BLaER1 treated with 17β-estradiol and CSF1 and Interleukin-3, amounts not matched to agents 10 nM and 100 nM (cell line): ENCODE measurements at regions not wholly inside any gene's neighbourhood (a gene's known extent, or its start where the extent isn't known, plus 50 kb on each side); places are given as distances from the start of the nearest gene placed in this dataset.

Source experiments
- H3K27ac ChIP-seq, 11 experiments: shearing (Covaris generic); formaldehyde crosslinking; 2 replicates each; pipeline ENCODE4 v1.8.1; 2022
- H3K27me3 ChIP-seq, 11 experiments: shearing (Covaris generic); formaldehyde crosslinking; 2 replicates each; pipeline ENCODE4 v1.8.1; 2022
- H3K36me3 ChIP-seq, 11 experiments: shearing (Covaris generic); formaldehyde crosslinking; 2 replicates each; pipeline ENCODE4 v1.8.1; 2022
- H3K4me1 ChIP-seq, 10 experiments: shearing (Covaris generic); formaldehyde crosslinking; 2 replicates each; pipeline ENCODE4 v1.8.1; 2022
- H3K4me2 ChIP-seq, 11 experiments: shearing (Covaris generic); formaldehyde crosslinking; 2 replicates each; pipeline ENCODE4 v1.8.1; 2022
- H3K4me3 ChIP-seq, 10 experiments: shearing (Covaris generic); formaldehyde crosslinking; 2 replicates each; pipeline ENCODE4 v1.8.1; 2022
- H3K9ac ChIP-seq, 11 experiments: shearing (Covaris generic); formaldehyde crosslinking; 2 replicates each; pipeline ENCODE4 v1.8.1; 2022
- H3K9me3 ChIP-seq, 11 experiments: shearing (Covaris generic); formaldehyde crosslinking; replicated peaks in 1 of 11; 2 replicates each; pipeline ENCODE4 v1.8.1; 2022
- H4K20me1 ChIP-seq, 11 experiments: shearing (Covaris generic); formaldehyde crosslinking; 2 replicates each; pipeline ENCODE4 v1.8.1; 2022
- Cebpa-rat ChIP-seq, 11 experiments: shearing (Covaris generic); IDR thresholded peaks; 2 replicates each; pipeline ENCODE4 v1.8.1; 2022

DNA sequence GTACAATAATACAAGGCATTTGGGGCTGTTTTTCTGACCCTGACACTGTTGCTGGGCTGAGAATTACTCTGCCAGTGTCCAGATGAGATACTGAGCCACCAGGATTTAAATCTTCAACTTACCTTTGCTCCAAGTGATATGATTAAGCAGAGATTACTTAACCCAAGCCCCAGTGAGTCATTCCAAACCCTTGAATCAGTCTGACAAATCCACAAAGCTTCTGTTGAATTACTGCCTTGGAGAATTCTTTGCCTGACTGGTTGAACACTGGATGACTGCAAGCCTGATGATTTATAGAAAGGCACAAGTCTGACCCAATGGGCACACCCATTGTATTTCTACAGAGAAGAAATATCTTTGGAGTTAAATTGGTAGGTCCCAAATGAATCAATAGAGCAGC, 88.2 kb upstream of the TSC22D2 start:
- H3K4me1 ChIP-seq = no peaks in the 10 kb centered on the region
- no peak overlapping the region for H3K27ac ChIP-seq

DNA sequence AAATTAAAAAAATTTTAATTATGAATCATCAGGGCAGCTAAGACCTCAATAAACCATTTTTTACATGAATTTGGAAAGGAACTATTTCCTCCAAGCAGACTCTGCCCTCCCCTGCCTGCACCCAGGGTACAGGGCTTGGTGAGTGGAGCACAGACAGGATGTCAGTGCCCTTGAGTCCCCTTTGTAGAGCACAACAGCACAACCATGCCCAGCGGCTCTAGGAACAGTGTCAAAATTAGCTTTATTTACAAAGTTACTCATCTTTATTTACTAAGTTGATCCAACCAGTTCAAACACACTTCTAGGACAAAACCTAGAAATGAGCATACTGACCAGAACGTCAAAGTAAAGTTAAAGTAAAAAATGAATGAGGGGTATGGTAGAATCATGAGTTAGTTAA, 90.6 kb upstream of the TSC22D2 start:
- Histone ChIP-seq H3K4me3 (no peak overlapping the region), H3K27me3 (no peaks in the 10 kb centered on the region), H3K36me3 (no peaks in the 10 kb centered on the region), H4K20me1 (no peaks in the 10 kb centered on the region), H3K4me2 (no peak overlapping the region), H3K4me1 (no peaks in the 10 kb centered on the region), H3K27ac (no peak overlapping the region), H3K9ac (no peak overlapping the region), H3K9me3 (no peaks in the 10 kb centered on the region)
- TF ChIP-seq Cebpa-rat (IDR thresholded peaks at IDR 0.05) = no peak

More for the DNA sequence above, 88.2 kb upstream of the TSC22D2 start:
- Histone ChIP-seq H3K4me2 (no peak overlapping the region), H3K27me3 (no peaks in the 10 kb centered on the region), H3K36me3 (no peaks in the 10 kb centered on the region), H3K9me3 (peaks cover 0 to 7% (median 4%) of the 10 kb centered on the region in 11 experiments; a peak in 6 of 22 replicates), H4K20me1 (no peaks in the 10 kb centered on the region), H3K4me3 (no peak overlapping the region), H3K9ac (no peak overlapping the region)
- no peak for TF ChIP-seq Cebpa-rat (IDR thresholded peaks at IDR 0.05)

DNA sequence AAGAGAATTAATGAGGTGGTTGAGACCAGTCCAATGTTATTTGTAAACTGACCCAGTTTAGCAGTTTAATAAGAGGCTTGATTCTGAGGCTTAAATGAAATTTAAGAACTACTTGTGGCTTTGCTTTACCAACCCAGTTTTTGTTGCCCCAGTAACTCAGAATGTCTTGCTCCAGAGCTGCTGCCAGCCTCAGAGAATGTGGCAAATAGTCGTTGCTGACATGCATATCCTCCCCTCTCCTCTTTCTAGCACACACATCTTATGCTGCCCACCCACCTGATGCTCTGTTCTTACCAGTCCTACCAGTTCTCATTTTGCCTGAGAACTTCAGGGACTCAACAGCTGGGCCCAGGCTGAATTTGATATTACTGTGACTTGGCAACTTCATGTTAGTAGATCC, 92.4 kb upstream of the TSC22D2 start:
- no peak for TF ChIP-seq Cebpa-rat (IDR thresholded peaks at IDR 0.05)
- Histone ChIP-seq H3K4me2 (no peak overlapping the region), H3K9ac (no peak overlapping the region), H3K36me3 (no peaks in the 10 kb centered on the region), H3K4me1 (no peaks in the 10 kb centered on the region), H3K27ac (no peak overlapping the region), H4K20me1 (no peaks in the 10 kb centered on the region), H3K4me3 (no peak overlapping the region), H3K27me3 (no peaks in the 10 kb centered on the region), H3K9me3 (no peaks in the 10 kb centered on the region)

DNA sequence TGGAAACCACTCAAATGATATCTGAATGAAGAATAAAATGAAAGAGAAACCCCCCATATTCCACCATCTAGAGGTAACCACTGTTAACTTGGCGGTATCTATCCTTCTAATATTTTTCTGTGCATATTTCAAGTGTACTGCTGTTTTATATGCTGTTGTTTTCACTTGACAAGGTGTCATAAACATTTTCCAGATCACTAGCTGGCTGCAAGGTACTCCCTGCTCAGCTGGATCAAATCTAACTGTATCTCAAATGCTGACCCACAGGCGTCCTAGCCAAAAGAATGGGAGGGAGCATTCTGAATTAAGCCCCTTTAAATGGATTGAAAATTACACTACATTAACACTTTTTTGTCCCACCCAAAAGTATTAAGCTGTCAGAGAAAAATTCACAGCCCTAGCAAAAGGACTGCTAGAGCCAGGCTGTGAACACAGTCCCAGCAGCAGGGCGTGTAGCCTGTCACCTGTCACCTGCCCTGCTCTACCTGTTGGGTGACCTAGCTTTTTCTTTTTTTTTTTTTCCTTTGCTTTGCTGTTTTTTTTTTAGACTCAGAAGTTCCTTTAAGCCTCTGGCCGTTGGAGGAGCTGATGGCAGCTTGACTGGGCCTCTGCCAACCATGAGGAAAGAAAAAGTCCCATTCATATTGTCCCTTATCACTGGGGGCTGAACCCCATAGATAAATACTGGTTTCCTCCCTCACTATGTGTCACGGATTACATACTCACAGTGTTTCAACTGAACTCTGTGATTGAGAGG, 93.7 kb upstream of the TSC22D2 start:
- H3K4me2 ChIP-seq = no peak overlapping the region
- H3K4me3 ChIP-seq = no peak overlapping the region
- H3K36me3 ChIP-seq = no peaks in the 10 kb centered on the region
- TF ChIP-seq Cebpa-rat (IDR thresholded peaks at IDR 0.05) = no peak
- H4K20me1 ChIP-seq = no peaks in the 10 kb centered on the region
- H3K4me1 ChIP-seq = no peaks in the 10 kb centered on the region
- no peak overlapping the region for H3K27ac ChIP-seq
- H3K9ac ChIP-seq = no peak overlapping the region
- no peaks in the 10 kb centered on the region for H3K27me3 ChIP-seq
- no peaks in the 10 kb centered on the region for H3K9me3 ChIP-seq

DNA sequence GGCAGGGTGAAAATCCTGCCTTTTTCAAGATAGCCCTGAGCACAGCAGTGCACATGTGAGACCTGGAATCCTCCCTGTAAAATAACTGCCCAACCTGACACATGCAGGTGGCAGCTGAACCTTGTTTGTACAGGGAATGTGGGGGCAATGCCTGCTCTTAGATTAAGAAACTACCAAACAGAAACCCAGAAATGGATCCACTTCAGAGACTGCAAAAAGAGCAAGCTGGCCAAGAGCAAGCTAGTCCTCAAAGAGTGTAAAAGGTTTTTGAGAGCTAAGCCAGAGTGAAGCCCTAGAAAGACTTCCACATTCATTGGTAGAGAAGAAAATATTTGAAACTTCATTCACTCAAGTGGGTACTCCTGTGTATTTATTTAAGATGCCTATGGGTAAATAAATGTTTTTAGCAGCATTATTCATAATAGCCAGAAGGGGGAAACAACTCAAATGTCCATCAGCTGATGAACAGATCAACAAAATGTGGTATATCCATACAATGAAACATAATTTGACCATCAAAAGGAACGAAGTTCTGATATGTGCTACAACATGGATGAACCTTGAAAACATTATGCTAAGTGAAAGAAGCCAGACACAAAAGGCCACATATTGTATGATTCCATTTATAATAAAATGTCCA, 96.0 kb upstream of the TSC22D2 start:
- Histone ChIP-seq H4K20me1 (no peaks in the 10 kb centered on the region), H3K36me3 (no peaks in the 10 kb centered on the region), H3K9me3 (no peaks in the 10 kb centered on the region), H3K27ac (no peak overlapping the region), H3K9ac (no peak overlapping the region), H3K27me3 (no peaks in the 10 kb centered on the region), H3K4me3 (no peak overlapping the region), H3K4me1 (no peaks in the 10 kb centered on the region), H3K4me2 (no peak overlapping the region)
- no peak for TF ChIP-seq Cebpa-rat (IDR thresholded peaks at IDR 0.05)

DNA sequence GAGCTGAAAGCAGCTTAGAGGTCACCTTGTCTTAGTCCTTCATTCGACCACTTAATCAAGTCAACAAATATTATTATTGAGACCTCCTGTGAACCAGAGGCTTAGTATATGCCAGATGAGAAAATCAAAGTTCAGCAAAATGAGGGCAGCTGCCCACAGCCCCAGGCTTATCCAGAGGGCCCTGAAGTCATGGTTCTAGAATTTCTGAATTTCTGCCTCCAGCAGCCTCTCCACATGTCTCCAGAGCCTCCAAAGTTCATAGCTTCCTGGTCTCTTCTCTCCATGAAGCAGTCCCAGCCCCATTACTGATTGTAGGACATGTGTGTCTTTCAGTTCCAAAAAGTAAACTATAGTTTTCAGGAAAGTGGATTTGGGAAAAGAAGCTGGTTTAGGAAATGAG, 96.9 kb upstream of the TSC22D2 start:
- Histone ChIP-seq H3K27ac (no peak overlapping the region), H4K20me1 (no peaks in the 10 kb centered on the region), H3K4me1 (no peaks in the 10 kb centered on the region), H3K27me3 (no peaks in the 10 kb centered on the region), H3K9ac (no peak overlapping the region), H3K4me2 (no peak overlapping the region), H3K36me3 (no peaks in the 10 kb centered on the region), H3K4me3 (no peak overlapping the region), H3K9me3 (no peaks in the 10 kb centered on the region)
- no peak for TF ChIP-seq Cebpa-rat (IDR thresholded peaks at IDR 0.05)

DNA sequence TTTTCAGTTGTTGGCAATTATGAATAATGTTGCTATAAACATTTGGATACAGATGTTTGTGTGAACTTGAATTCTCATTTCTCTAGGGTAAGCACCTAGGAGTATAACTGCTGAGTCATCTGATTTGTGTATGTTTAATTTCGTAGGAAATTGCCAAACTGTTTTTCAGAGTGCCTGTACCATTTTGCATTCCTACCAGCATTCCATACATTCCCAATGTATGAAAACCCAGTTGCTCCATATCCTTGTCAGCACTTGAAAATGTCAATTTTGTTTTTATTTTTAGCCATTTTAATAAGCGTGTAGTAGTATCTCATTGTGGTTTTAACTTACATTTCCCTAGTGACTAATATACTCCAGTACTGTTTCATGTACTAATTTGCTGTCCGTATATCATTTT, 98.5 kb upstream of the TSC22D2 start:
- no peaks in the 10 kb centered on the region for H3K27me3 ChIP-seq
- no peaks in the 10 kb centered on the region for H4K20me1 ChIP-seq
- no peak overlapping the region for H3K9ac ChIP-seq
- no peaks in the 10 kb centered on the region for H3K36me3 ChIP-seq
- TF ChIP-seq Cebpa-rat (IDR thresholded peaks at IDR 0.05) = no peak
- no peaks in the 10 kb centered on the region for H3K9me3 ChIP-seq
- no peak overlapping the region for H3K4me2 ChIP-seq
- no peak overlapping the region for H3K4me3 ChIP-seq
- no peak overlapping the region for H3K27ac ChIP-seq
- H3K4me1 ChIP-seq = no peaks in the 10 kb centered on the region

DNA sequence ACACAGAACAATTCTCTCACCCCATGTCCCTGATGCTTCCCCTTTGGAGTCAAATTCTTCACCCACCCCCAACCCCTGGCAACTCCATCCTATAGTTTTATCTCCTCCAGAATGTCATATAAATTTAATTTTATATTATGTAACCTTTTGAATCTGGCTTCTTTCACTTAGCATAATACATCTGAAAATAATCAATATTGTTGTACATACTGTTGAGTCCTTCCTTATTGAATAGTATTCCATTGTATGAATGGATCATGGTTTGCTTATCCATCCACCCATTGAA, 98.9 kb upstream of the TSC22D2 start:
- H3K27ac ChIP-seq = no peak overlapping the region
- H3K9me3 ChIP-seq = no peaks in the 10 kb centered on the region
- H3K4me1 ChIP-seq = no peaks in the 10 kb centered on the region
- H3K9ac ChIP-seq = no peak overlapping the region
- H3K36me3 ChIP-seq = no peaks in the 10 kb centered on the region
- no peak overlapping the region for H3K4me3 ChIP-seq
- H3K27me3 ChIP-seq = no peaks in the 10 kb centered on the region
- TF ChIP-seq Cebpa-rat (IDR thresholded peaks at IDR 0.05) = no peak
- H3K4me2 ChIP-seq = no peak overlapping the region
- no peaks in the 10 kb centered on the region for H4K20me1 ChIP-seq

DNA sequence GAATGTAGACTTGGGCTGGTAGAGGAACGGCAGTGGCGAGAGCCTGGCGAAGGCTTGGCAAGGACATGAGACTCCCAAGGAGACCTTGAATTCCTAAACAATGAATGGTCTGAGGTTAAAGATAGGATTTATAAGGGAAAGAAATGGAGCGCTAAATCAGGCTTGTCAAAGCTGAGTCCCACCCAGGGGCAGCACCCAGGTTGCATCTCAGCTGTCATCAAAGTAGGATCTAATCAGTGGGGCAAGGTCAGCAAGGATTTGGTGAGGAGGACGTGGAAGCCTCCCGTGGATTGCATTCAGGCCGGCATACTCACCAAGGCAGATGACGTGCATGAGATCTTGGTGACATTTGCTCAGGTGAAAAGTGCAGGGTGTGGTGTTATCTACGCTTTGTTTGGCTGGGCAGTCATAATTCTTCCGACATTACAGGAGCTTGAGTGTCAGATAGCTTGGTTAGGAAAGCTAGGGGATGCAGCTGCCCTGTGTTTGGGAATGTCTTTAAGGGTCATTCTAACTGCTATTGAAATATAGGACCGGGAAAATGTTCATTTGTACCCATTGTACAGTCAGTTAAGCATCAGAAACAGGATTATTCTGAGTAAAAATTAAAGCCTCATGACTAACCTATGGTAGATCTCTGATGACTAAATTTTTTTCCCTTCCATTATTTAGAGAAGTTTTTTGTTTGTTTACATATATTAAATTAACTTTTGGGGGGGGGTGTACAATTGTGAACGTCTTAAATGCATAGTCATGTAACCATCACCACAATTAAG, 99.4 kb upstream of the TSC22D2 start:
- Histone ChIP-seq H3K36me3 (no peaks in the 10 kb centered on the region), H3K4me2 (no peak overlapping the region), H3K9me3 (no peaks in the 10 kb centered on the region), H3K27ac (no peak overlapping the region), H4K20me1 (no peaks in the 10 kb centered on the region), H3K4me3 (no peak overlapping the region), H3K4me1 (no peaks in the 10 kb centered on the region), H3K27me3 (no peaks in the 10 kb centered on the region), H3K9ac (no peak overlapping the region)
- TF ChIP-seq Cebpa-rat (IDR thresholded peaks at IDR 0.05) = no peak

DNA sequence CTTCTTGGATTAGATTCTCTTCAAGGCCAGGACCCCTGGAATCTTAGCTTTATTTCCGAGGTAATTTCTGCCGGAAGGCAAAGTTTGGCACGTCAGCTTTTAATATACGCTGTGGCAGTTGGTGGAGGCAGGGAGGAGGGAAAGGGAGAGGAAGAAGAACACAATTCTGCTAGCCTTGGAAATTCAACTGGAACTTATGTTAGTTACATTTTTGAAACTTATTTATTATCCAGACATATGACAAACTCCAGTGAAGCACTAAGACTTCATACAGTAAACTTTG, 100.1 kb upstream of the TSC22D2 start:
- no peak overlapping the region for H3K27ac ChIP-seq
- no peak overlapping the region for H3K9ac ChIP-seq
- no peaks in the 10 kb centered on the region for H3K9me3 ChIP-seq
- H4K20me1 ChIP-seq = no peaks in the 10 kb centered on the region
- H3K27me3 ChIP-seq = no peaks in the 10 kb centered on the region
- H3K36me3 ChIP-seq = no peaks in the 10 kb centered on the region
- no peak overlapping the region for H3K4me2 ChIP-seq
- no peak for TF ChIP-seq Cebpa-rat (IDR thresholded peaks at IDR 0.05)
- no peaks in the 10 kb centered on the region for H3K4me1 ChIP-seq
- H3K4me3 ChIP-seq = no peak overlapping the region
